K562 (cell line): ENCODE measurements at regions not wholly inside any gene's neighbourhood (a gene's known extent, or its start where the extent isn't known, plus 50 kb on each side); places are given as distances from the start of the nearest gene placed in this dataset.
A peak's percentile ranks its signal among the peaks of the same experiment; 100 is the strongest.

Experiments used
- ATAC-seq: fragments of 200-7000 bp; cut with Tn5 transposase; 3 replicates; pipeline ENCODE4 v1.9.1; 2020; ENCODE audit warnings: moderate library complexity
- BruUV-seq: library from RNA; stranded (reverse); fragments of 400-500 nt; replicated peaks from 2 replicates; lab custom pipeline; 2021; lab: Mats Ljungman, UMichigan
- CTCF ChIA-PET: fragments of 300-600 bp; formaldehyde crosslinking; extraction: SDS; loops from one replicate; lab custom pipeline; 2021; ENCODE audit warnings: low intra/inter-chr PET ratio; lab: Yijun Ruan, JAX
- POLR2A ChIA-PET: fragments of 300-600, 350-650 bp; sonication (Branson Sonifier 250); formaldehyde crosslinking; extraction: SDS; loops from one replicate; lab custom pipeline; 2021; ENCODE audit warnings: antibody characterized with exemption, inconsistent platforms; lab: Yijun Ruan, JAX
- DNase-seq, 4 experiments: peaks; one replicate each; pipeline versions ENCODE4 v3.0.0 to v3.0.0-alpha.2; 2011 to 2018; ENCODE audit warnings: low spot score in 3 of 4, mixed read lengths in 3 of 4; ENCODE audit errors: extremely low read depth in 1 of 4
- FAIRE-seq: peaks from 2 replicates; lab custom pipeline; 2011; peaks lifted over from hg19 to GRCh38; lab: Jason Lieb, UNC
- H2AFZ ChIP-seq: 2 replicates; pipeline ENCODE4 v1.6.0; 2011; ENCODE audit warnings: low read depth, low read length, control low read depth, inconsistent platforms
- H3K27ac ChIP-seq: fragments of 200-600 bp; 3 replicates; pipeline ENCODE4 v1.8.0; 2011; ENCODE audit warnings: low read depth, mild to moderate bottlenecking, control low read depth, inconsistent platforms, low read length, moderate library complexity, mixed read lengths; ENCODE audit errors: extremely low read depth
- H3K27me3 ChIP-seq, 2 experiments: fragments of 300-600 bp in 1 of 2; 2 replicates in 1 of 2; 3 replicates in 1 of 2; pipeline versions ENCODE4 v1.6.0 to v1.8.0; 2011; ENCODE audit warnings: inconsistent platforms in 2 of 2, low read length in 2 of 2, mild to moderate bottlenecking in 1 of 2, mixed read lengths in 1 of 2, moderate library complexity in 1 of 2; ENCODE audit not compliant: control insufficient read depth in 2 of 2, insufficient read depth in 2 of 2
- H3K36me3 ChIP-seq: fragments of 300-600 bp; 3 replicates; pipeline ENCODE4 v1.8.0; 2011; ENCODE audit warnings: mild to moderate bottlenecking, low read length, inconsistent platforms; ENCODE audit not compliant: control insufficient read depth, insufficient read depth
- H3K4me1 ChIP-seq, 2 experiments: fragments of 200-600 bp in 1 of 2; replicated peaks in 1 of 2; 2 replicates in 1 of 2; 3 replicates in 1 of 2; pipeline versions ENCODE4 v1.5.1 to v1.8.0; 2011; ENCODE audit warnings: inconsistent platforms in 2 of 2, low read length in 2 of 2, mild to moderate bottlenecking in 1 of 2, mixed read lengths in 1 of 2, moderate library complexity in 1 of 2; ENCODE audit not compliant: control insufficient read depth in 2 of 2, insufficient read depth in 2 of 2
- H3K4me2 ChIP-seq: 2 replicates; pipeline ENCODE4 v1.6.1; 2011; ENCODE audit warnings: low read length, control low read depth, inconsistent platforms, mixed read lengths; ENCODE audit not compliant: insufficient read depth
- H3K4me3 ChIP-seq: fragments of 200-600 bp; sonication (generic), shearing (Covaris generic); 2 replicates; pipeline ENCODE4 v1.5.1; 2016; ENCODE audit warnings: control low read depth, inconsistent platforms
- H3K79me2 ChIP-seq: fragments of 200-600 bp; 3 replicates; pipeline ENCODE4 v1.8.0; 2011; ENCODE audit warnings: low read length, inconsistent platforms; ENCODE audit not compliant: control insufficient read depth, insufficient read depth
- H3K9ac ChIP-seq, 2 experiments: 2 replicates each; pipeline versions ENCODE4 v1.6.0 to v1.6.1; 2011; ENCODE audit warnings: low read depth in 2 of 2, low read length in 2 of 2, control low read depth in 1 of 2, inconsistent platforms in 1 of 2, mild to moderate bottlenecking in 1 of 2, mixed read lengths in 1 of 2; ENCODE audit not compliant: insufficient read depth in 1 of 2
- H3K9me1 ChIP-seq: one replicate; pipeline ENCODE4 v1.6.0; 2011; ENCODE audit warnings: inconsistent platforms, mild to moderate bottlenecking, low read length, moderate library complexity; ENCODE audit not compliant: control insufficient read depth, insufficient read depth
- H3K9me3 ChIP-seq: replicated peaks from 2 replicates; pipeline ENCODE4 v1.5.1; 2011; ENCODE audit warnings: low read depth, low read length, inconsistent platforms; ENCODE audit not compliant: control insufficient read depth, insufficient read depth
- H4K20me1 ChIP-seq: replicated peaks from 2 replicates; pipeline ENCODE4 v1.6.1; 2011; ENCODE audit warnings: low read length, inconsistent platforms, mixed read lengths; ENCODE audit not compliant: control insufficient read depth, insufficient read depth
- DMBX1 ChIP-seq: fragments of 250-450 bp; sonication (Bioruptor Pico); IDR thresholded peaks from 2 replicates; pipeline ENCODE4 v1.8.0; 2022; ENCODE audit warnings: inconsistent platforms, mild to moderate bottlenecking, moderate library complexity, borderline replicate concordance
- MAFG ChIP-seq: fragments of 450-650 bp; conservative IDR thresholded peaks from 2 replicates; pipeline ENCODE4 v1.6.1; 2016; ENCODE audit warnings: missing genetic modification characterization, missing compliant biosample characterization
- NFE2 ChIP-seq: IDR thresholded peaks from 2 replicates; pipeline ENCODE4 v1.6.1; 2014; ENCODE audit warnings: antibody characterized with exemption, low read depth
- NFIC ChIP-seq: fragments of 450-650 bp; IDR thresholded peaks from 2 replicates; pipeline ENCODE4 v1.6.1; 2017; ENCODE audit warnings: mild to moderate bottlenecking, inconsistent platforms
- PML ChIP-seq: IDR thresholded peaks from 2 replicates; pipeline ENCODE4 v1.6.1; 2012; ENCODE audit warnings: low read length, inconsistent platforms
- ZSCAN32 ChIP-seq: fragments of 450-650 bp; formaldehyde crosslinking; IDR thresholded peaks from 2 replicates; pipeline ENCODE4 v1.4.0; 2020; ENCODE audit warnings: mild to moderate bottlenecking, moderate library complexity
- WGBS: fragments of 100-300 bp; shearing (Covaris generic); methylation state at CpG from one replicate; pipeline ENCODE4 v1.1.6; 2016; ENCODE audit warnings: low coverage, mixed read lengths; ENCODE audit not compliant: insufficient coverage; ENCODE audit errors: missing lambda C conversion rate; 5-methylcytosine and 5-hydroxymethylcytosine counted together
- in situ Hi-C: fragments of 300-500 bp; cut with MboI; formaldehyde crosslinking; loops from 4 replicates; pipeline ENCODE4 v1.15.0; 2018; ENCODE audit warnings: inconsistent platforms, mixed read lengths
- intact Hi-C: fragments of 100-400 bp; cut with micrococcal nuclease; formaldehyde crosslinking; loops from 2 replicates; pipeline ENCODE4 v1.14.2; 2022
- TF ChIP-seq, protein P1 (sequence below): sonication (generic); formaldehyde crosslinking; IDR thresholded peaks from 2 replicates; pipeline ENCODE4 v1.9.0; 2022; ENCODE audit warnings: mild to moderate bottlenecking, missing genetic modification reagents

DNA sequence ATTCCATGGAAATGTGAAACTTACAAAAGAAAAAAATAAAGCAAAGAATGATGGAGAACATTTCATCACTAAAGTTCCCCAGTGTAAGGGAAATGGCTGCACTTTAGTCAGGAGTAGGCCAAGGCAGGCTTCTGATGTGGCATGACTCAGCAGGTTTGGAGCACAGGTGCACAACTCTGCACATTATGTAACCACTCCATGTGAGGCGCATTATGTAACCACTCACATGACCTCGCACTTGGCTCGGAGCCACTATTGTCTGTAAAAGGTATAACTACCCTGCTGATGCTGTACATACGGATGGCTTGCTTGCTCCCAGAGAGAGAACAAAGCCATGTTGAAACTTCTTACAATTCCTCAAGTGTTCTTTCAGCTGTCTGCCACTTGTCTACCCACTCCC is 727.6 kb downstream of the TRAM1L1 start:
- DNase-seq = peak in 1 of 4 experiments; percentile 16
- H3K27ac ChIP-seq = no peak overlapping the region
- H3K79me2 ChIP-seq = no peaks in the 10 kb centered on the region
- no peaks in the 10 kb centered on the region for H3K4me1 ChIP-seq
- POLR2A ChIA-PET = no interaction called here
- ATAC-seq = no peak
- no peak for FAIRE-seq
- CTCF ChIA-PET = no interaction called here
- H3K9ac ChIP-seq = no peak overlapping the region
- H3K36me3 ChIP-seq = no peaks in the 10 kb centered on the region
- 0% methylated on average over 4 of the region's 4 CpGs for WGBS
- no peaks in the 10 kb centered on the region for H3K9me1 ChIP-seq
- no peak overlapping the region for H3K4me2 ChIP-seq
- in situ Hi-C loops = no loop called here
- H3K4me3 ChIP-seq = no peak overlapping the region
- TF ChIP-seq, protein P1, sequence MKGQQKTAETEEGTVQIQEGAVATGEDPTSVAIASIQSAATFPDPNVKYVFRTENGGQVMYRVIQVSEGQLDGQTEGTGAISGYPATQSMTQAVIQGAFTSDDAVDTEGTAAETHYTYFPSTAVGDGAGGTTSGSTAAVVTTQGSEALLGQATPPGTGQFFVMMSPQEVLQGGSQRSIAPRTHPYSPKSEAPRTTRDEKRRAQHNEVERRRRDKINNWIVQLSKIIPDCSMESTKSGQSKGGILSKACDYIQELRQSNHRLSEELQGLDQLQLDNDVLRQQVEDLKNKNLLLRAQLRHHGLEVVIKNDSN (CRISPR knock-in tag) = 0 out of 2 replicates have a peak, but pooled peaks have one; percentile 18
- TF ChIP-seq NFE2 (peak; percentile 46), NFIC (0 out of 2 replicates have a peak, but pooled peaks have one; percentile 10), ZSCAN32 (CRISPR knock-in tag) (no peak), PML (no peak), DMBX1 (CRISPR knock-in tag) (peak; percentile 74; the same call in 1 of the 2 replicates), MAFG (tag) (peak; percentile 35)
- H3K9me3 ChIP-seq = 0 out of 2 replicates have a peak, but pooled peaks cover 2% of the 10 kb centered on the region
- H4K20me1 ChIP-seq = no peaks in the 10 kb centered on the region
- H3K27me3 ChIP-seq = no peaks in the 10 kb centered on the region
- H2AFZ ChIP-seq = no peak overlapping the region
- no TSS peak for BruUV-seq
- intact Hi-C loops = loop anchor here (10.0 kb wide), 1 partner anchor 1917 kb away; no protein-coding TSS in a partner anchor
